Type B pancreatic cell (in vitro differentiated cells): ENCODE measurements at regions not wholly inside any gene's neighbourhood (a gene's known extent, or its start where the extent isn't known, plus 50 kb on each side); places are given as distances from the start of the nearest gene placed in this dataset.

ENCODE experiments used
- DNase-seq: peaks from one replicate; pipeline ENCODE4 v3.0.0; 2021; ENCODE audit warnings: mixed read lengths; ENCODE audit not compliant: unreplicated experiment; ENCODE audit errors: extremely low spot score
- H3K27ac Mint-ChIP-seq: 2 replicates; pipeline ENCODE4 v1.8.0; 2021; ENCODE audit warnings: mild to moderate bottlenecking, mixed read lengths
- H3K27me3 Mint-ChIP-seq: 2 replicates; pipeline ENCODE4 v1.8.0; 2021; ENCODE audit warnings: mixed read lengths
- H3K36me3 Mint-ChIP-seq: 2 replicates; pipeline ENCODE4 v1.8.0; 2021; ENCODE audit warnings: mixed read lengths
- H3K4me1 Mint-ChIP-seq: one replicate; pipeline ENCODE4 v1.8.0; 2021; ENCODE audit warnings: mixed read lengths; ENCODE audit not compliant: unreplicated experiment
- H3K4me3 Mint-ChIP-seq: 2 replicates; pipeline ENCODE4 v1.8.0; 2021; ENCODE audit warnings: mild to moderate bottlenecking, mixed read lengths
- H3K9me3 Mint-ChIP-seq: 2 replicates; pipeline ENCODE4 v1.8.0; 2021; ENCODE audit warnings: mixed read lengths
- CTCF ChIP-seq: fragments of 200-600 bp; sonication (generic); conservative IDR thresholded peaks from 2 replicates; pipeline ENCODE4 v1.5.0; 2021; ENCODE audit warnings: antibody characterized with exemption, mild to moderate bottlenecking

GRCh38 chr13:80605011-80605410 is 264.1 kb upstream of the SPRY2 start:
- peaks cover 6% of the 10 kb centered on the region for H3K9me3 Mint-ChIP-seq
- H3K36me3 Mint-ChIP-seq, result no peaks in the 10 kb centered on the region
- TF ChIP-seq CTCF, result no peak
- no peaks in the 10 kb centered on the region for H3K27me3 Mint-ChIP-seq
- no peaks in the 10 kb centered on the region for H3K4me1 Mint-ChIP-seq
- H3K27ac Mint-ChIP-seq, result no peak overlapping the region
- no peak overlapping the region for H3K4me3 Mint-ChIP-seq
- DNase-seq, result no peak

DNA sequence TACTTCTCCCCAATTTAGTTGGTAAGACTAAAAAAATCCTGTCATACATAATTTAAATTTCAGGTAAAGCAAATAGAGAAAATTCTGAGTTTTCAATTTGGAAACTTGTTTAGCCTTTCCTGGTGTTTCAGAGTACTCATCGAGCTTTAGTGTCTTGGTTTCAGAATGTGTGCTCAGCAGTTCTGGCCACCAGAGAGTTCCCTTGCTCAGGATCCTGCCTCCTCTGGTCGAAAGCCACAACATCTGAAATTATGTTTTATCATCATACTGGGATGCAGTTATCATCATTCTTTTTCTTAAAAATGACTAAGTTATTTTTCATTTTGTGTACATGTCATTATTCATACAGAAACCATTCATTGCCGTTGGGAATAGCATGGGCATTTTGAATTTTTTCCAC is 263.2 kb upstream of the SPRY2 start:
- TF ChIP-seq CTCF, result peak; percentile 20

DNA sequence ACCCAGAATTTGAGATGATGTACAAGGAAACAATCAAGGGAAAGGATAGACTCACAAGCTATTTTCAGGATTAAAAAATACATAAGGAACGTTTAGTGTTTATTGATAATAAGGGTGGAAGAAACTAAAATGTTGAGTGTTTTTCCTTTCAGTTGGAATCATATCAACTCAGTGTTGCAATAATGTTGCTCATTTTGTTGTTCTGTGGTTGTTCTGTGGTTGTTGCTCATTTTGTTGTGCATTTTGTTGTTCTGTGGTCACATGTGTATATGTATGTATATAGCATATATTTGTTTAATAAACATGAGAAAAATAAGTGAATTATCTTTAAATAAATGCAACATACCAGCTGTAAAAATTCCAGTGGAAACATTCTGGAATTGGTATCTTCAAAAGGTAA is 262.4 kb upstream of the SPRY2 start:
- DNase-seq, result no peak
- Mint-ChIP-seq H3K27me3 (no peaks in the 10 kb centered on the region), H3K9me3 (peaks cover 6% of the 10 kb centered on the region), H3K4me3 (no peak overlapping the region), H3K4me1 (no peaks in the 10 kb centered on the region), H3K36me3 (no peaks in the 10 kb centered on the region), H3K27ac (no peak overlapping the region)
- TF ChIP-seq CTCF, result no peak

More for the DNA sequence above, 263.2 kb upstream of the SPRY2 start:
- DNase-seq, result no peak
- Mint-ChIP-seq H3K36me3 (no peaks in the 10 kb centered on the region), H3K9me3 (peaks cover 6% of the 10 kb centered on the region), H3K4me3 (no peak overlapping the region), H3K27ac (no peak overlapping the region), H3K4me1 (no peaks in the 10 kb centered on the region), H3K27me3 (no peaks in the 10 kb centered on the region)

GRCh38 chr13:80599765-80600164 is 258.8 kb upstream of the SPRY2 start:
- H3K27ac Mint-ChIP-seq, result no peak overlapping the region
- no peak for TF ChIP-seq CTCF
- H3K27me3 Mint-ChIP-seq, result no peaks in the 10 kb centered on the region
- DNase-seq, result no peak
- H3K4me1 Mint-ChIP-seq, result no peaks in the 10 kb centered on the region
- H3K4me3 Mint-ChIP-seq, result no peak overlapping the region
- no peaks in the 10 kb centered on the region for H3K9me3 Mint-ChIP-seq
- no peaks in the 10 kb centered on the region for H3K36me3 Mint-ChIP-seq

- H3K9me3 Mint-ChIP-seq, result no peaks in the 10 kb centered on the region
- no peak overlapping the region for H3K27ac Mint-ChIP-seq
- H3K27me3 Mint-ChIP-seq, result no peaks in the 10 kb centered on the region
- H3K4me1 Mint-ChIP-seq, result no peaks in the 10 kb centered on the region
- TF ChIP-seq CTCF, result no peak
- no peak overlapping the region for H3K4me3 Mint-ChIP-seq
- H3K36me3 Mint-ChIP-seq, result no peaks in the 10 kb centered on the region
- DNase-seq, result no peak
Observed at GRCh38 chr13:80598189-80598588, 257.3 kb upstream of the SPRY2 start.
